GM19099 (cell line): ENCODE measurements at regions not wholly inside any gene's neighbourhood (a gene's known extent, or its start where the extent isn't known, plus 50 kb on each side); places are given as distances from the start of the nearest gene placed in this dataset.

ENCODE experiments used
- POLR2A ChIP-seq: IDR thresholded peaks from 3 replicates; pipeline ENCODE4 v1.6.1; 2011; ENCODE audit warnings: low read depth; ENCODE audit not compliant: insufficient read length; ENCODE audit errors: extremely low read depth

DNA sequence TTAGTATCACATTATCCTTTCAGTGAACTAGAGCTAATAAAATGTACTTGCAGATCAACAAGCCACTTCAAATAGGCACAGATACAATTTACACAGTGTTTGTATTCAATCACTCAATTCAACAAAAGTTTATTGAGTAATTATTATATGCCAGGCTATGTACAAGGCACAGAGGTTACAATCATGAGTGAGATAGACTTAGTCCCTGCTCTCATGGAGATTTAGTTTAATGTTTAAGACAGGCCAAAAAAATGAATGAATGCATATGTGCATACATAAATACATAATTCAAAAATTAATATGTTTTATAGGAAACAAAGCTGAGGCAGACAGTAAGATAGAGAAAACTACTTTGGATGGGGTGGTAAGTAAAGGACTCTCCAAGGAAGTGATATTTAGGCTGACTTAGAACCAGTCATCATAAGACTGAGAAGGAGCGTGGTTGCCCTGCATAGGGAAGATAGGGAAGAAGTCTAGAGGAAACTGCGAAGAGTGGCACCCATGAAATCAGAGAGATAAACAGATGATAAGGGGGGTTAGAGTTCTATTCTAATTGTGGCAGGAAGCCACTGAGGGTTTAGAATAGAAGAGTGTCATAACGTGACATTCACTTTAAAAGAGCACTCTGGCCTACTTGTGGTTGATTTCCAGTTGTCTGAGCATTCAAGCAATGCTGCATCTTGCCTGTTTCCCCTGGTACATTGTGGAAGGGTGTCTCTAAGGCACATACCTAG is 49.7 kb upstream of the GRAMD2B start:
- no peak for TF ChIP-seq POLR2A
